K562 (cell line): ENCODE measurements at regions not wholly inside any gene's neighbourhood (a gene's known extent, or its start where the extent isn't known, plus 50 kb on each side); places are given as distances from the start of the nearest gene placed in this dataset.

ENCODE experiments used
- EGR1 ChIP-seq: fragments of 450-650 bp; conservative IDR thresholded peaks from 2 replicates; pipeline ENCODE4 v1.6.1; 2017; ENCODE audit warnings: mild to moderate bottlenecking
- ETV1 ChIP-seq: fragments of 450-650 bp; conservative IDR thresholded peaks from 2 replicates; pipeline ENCODE4 v1.6.1; 2016; ENCODE audit warnings: missing genetic modification characterization, control low read depth, low read depth, missing compliant biosample characterization
- HOXB6 ChIP-seq: fragments of 250-450 bp; sonication (Bioruptor Pico); IDR thresholded peaks from 2 replicates; pipeline ENCODE4 v1.5.1; 2022; ENCODE audit warnings: mild to moderate bottlenecking, borderline replicate concordance
- NFIC ChIP-seq: fragments of 450-650 bp; IDR thresholded peaks from 2 replicates; pipeline ENCODE4 v1.6.1; 2017; ENCODE audit warnings: mild to moderate bottlenecking, inconsistent platforms
- NR1H2 ChIP-seq: sonication (generic); formaldehyde crosslinking; IDR thresholded peaks from 2 replicates; pipeline ENCODE4 v1.4.0; 2020; ENCODE audit warnings: mild to moderate bottlenecking, missing genetic modification reagents
- NUFIP1 ChIP-seq: fragments of 450-650 bp; IDR thresholded peaks from 2 replicates; pipeline ENCODE4 v1.6.1; 2018; ENCODE audit not compliant: partially characterized antibody
- POLR2A ChIP-seq: fragments of 450-650 bp; conservative IDR thresholded peaks from 2 replicates; pipeline ENCODE4 v1.6.1; 2016
- RFX1 ChIP-seq: fragments of 450-650 bp; IDR thresholded peaks from 2 replicates; pipeline ENCODE4 v1.6.1; 2016; ENCODE audit warnings: mild to moderate bottlenecking, moderate library complexity
- RFX5 ChIP-seq: IDR thresholded peaks from 2 replicates; pipeline ENCODE4 v1.6.1; 2011; ENCODE audit warnings: low read depth, mild to moderate bottlenecking, improper control_type of control experiment, low read length
- TAL1 ChIP-seq: fragments of 450-650 bp; IDR thresholded peaks from 2 replicates; pipeline ENCODE4 v1.6.1; 2016; ENCODE audit warnings: mild to moderate bottlenecking
- TRIM24 ChIP-seq, 2 experiments: fragments of 450-650 bp; IDR thresholded peaks; 2 replicates each; pipeline ENCODE4 v1.6.1; 2016
- ZNF143 ChIP-seq: sonication (generic); formaldehyde crosslinking; IDR thresholded peaks from 2 replicates; pipeline ENCODE4 v1.9.0; 2022; ENCODE audit warnings: mild to moderate bottlenecking, missing genetic modification reagents
- TF ChIP-seq, protein P1 (sequence below): fragments of 450-650 bp; formaldehyde crosslinking; IDR thresholded peaks from 2 replicates; pipeline ENCODE4 v1.4.0; 2022; ENCODE audit warnings: missing genetic modification characterization

DNA sequence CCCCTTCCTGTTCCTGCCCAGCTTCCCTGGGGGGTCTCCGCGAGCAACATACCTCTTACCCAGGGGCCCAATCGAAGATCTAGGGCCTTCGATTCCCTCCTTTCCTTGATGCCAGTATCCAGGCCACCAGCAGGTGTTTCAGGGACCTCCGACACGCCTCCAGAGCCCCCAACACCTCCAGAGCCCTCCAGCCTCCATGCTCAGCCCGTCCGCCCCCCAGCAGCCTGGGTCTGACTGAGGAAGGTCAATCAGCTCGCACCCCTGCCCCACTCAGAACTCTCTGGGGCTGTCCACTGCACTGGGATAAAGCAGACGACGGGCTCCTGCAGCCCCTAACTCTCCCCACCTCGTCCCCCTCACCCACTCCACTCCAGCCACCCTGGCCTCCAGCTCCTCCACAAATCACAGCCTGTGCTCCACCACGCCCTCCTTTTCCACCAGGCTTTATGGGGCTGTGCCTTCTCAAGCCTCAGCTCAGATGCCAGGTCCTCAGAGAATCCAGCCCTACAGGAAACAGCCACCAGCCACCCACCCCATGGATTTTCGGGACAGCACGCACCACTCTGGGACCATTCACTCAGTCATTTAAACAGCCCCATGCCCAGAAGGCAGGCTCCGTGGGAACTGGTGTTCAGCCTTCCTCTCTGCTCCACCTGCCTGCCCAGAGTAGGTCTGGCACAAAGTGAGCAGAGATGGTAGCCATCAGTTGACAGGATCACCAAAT, 247.1 kb downstream of the RBFOX3 start:
- TF ChIP-seq NUFIP1, result no peak
- no peak for TF ChIP-seq POLR2A
- no peak for TF ChIP-seq NR1H2
- no peak for TF ChIP-seq EGR1
- TF ChIP-seq, protein P1, sequence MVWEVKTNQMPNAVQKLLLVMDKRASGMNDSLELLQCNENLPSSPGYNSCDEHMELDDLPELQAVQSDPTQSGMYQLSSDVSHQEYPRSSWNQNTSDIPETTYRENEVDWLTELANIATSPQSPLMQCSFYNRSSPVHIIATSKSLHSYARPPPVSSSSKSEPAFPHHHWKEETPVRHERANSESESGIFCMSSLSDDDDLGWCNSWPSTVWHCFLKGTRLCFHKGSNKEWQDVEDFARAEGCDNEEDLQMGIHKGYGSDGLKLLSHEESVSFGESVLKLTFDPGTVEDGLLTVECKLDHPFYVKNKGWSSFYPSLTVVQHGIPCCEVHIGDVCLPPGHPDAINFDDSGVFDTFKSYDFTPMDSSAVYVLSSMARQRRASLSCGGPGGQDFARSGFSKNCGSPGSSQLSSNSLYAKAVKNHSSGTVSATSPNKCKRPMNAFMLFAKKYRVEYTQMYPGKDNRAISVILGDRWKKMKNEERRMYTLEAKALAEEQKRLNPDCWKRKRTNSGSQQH (CRISPR knock-in tag), result no peak
- no peak for TF ChIP-seq TAL1
- TF ChIP-seq TRIM24 (IDR thresholded peaks at IDR 0.05), result no peak
- TF ChIP-seq NFIC, result no peak
- TF ChIP-seq ZNF143, result no peak
- no peak for TF ChIP-seq RFX1
- TF ChIP-seq RFX5, result no peak
- no peak for TF ChIP-seq ETV1
- TF ChIP-seq HOXB6 (CRISPR knock-in tag), result no peak
